Activated CD4-positive, alpha-beta T cell treated with anti-CD3 and anti-CD28 coated beads, Interleukin-2, amount 10 ng/mL, durations not matched to agents 7 days and 5 days (primary cell): ENCODE measurements at regions not wholly inside any gene's neighbourhood (a gene's known extent, or its start where the extent isn't known, plus 50 kb on each side); places are given as distances from the start of the nearest gene placed in this dataset.

Experiments
- CTCF ChIA-PET: fragments of 350-600 bp; sonication (Branson Sonifier 250); formaldehyde crosslinking; loops from one replicate; lab custom pipeline; 2021; ENCODE audit warnings: antibody characterized with exemption; lab: Charles Lee
- POLR2A ChIA-PET: fragments of 350-600 bp; sonication (Branson Sonifier 250); formaldehyde crosslinking; loops from one replicate; lab custom pipeline; 2021; ENCODE audit warnings: antibody characterized with exemption; lab: Charles Lee
- DNase-seq: peaks from one replicate; pipeline ENCODE4 v3.0.0-alpha.2; 2020
- H3K27ac Mint-ChIP-seq: one replicate; pipeline ENCODE4 v1.8.0; 2021; ENCODE audit warnings: mild to moderate bottlenecking, moderate library complexity, mixed read lengths
- H3K27me3 Mint-ChIP-seq: one replicate; pipeline ENCODE4 v1.8.0; 2021; ENCODE audit warnings: mixed read lengths
- H3K36me3 Mint-ChIP-seq: one replicate; pipeline ENCODE4 v1.8.0; 2021; ENCODE audit warnings: low read depth, mixed read lengths
- H3K4me1 Mint-ChIP-seq: one replicate; pipeline ENCODE4 v1.8.0; 2021; ENCODE audit warnings: mixed read lengths
- H3K4me3 Mint-ChIP-seq: one replicate; pipeline ENCODE4 v1.8.0; 2021; ENCODE audit warnings: mild to moderate bottlenecking, moderate library complexity, mixed read lengths
- H3K9me3 Mint-ChIP-seq: one replicate; pipeline ENCODE4 v1.8.0; 2021; ENCODE audit warnings: mixed read lengths

GRCh38 chr2:134110532-134110931 lies 143.3 kb upstream of the MGAT5 start:
- Mint-ChIP-seq H3K9me3 (no peaks in the 10 kb centered on the region), H3K4me1 (no peaks in the 10 kb centered on the region), H3K27ac (no peak overlapping the region), H3K4me3 (no peak overlapping the region), H3K36me3 (no peaks in the 10 kb centered on the region), H3K27me3 (peaks cover 10% of the 10 kb centered on the region)
- ChIA-PET CTCF (interaction anchor here (0.7 to 2.1 kb wide), 2 partner anchors 8 to 49 kb away, joined by 4 to 10 read pairs; no protein-coding TSS in a partner anchor), POLR2A (no interaction called here)
- no peak for DNase-seq

- peaks cover 30% of the 10 kb centered on the region for H3K4me1 Mint-ChIP-seq
- no peak for DNase-seq
- no peak overlapping the region for H3K27ac Mint-ChIP-seq
- peaks cover 4% of the 10 kb centered on the region for H3K36me3 Mint-ChIP-seq
- POLR2A ChIA-PET = no interaction called here
- no peaks in the 10 kb centered on the region for H3K9me3 Mint-ChIP-seq
- peaks cover 10% of the 10 kb centered on the region for H3K27me3 Mint-ChIP-seq
- H3K4me3 Mint-ChIP-seq = no peak overlapping the region
- CTCF ChIA-PET = interaction anchor here (1.0 to 5.4 kb wide), 6 partner anchors 89 to 343 kb away, joined by 3 to 53 read pairs (median 6); no protein-coding TSS in a partner anchor
Observed at GRCh38 chr2:134117676-134118075, 136.2 kb upstream of the MGAT5 start.

- Mint-ChIP-seq H3K27me3 (peaks cover 6% of the 10 kb centered on the region), H3K27ac (peak overlapping the region; percentile 22), H3K36me3 (peaks cover 5% of the 10 kb centered on the region), H3K4me3 (peak overlapping the region; percentile 96), H3K9me3 (no peaks in the 10 kb centered on the region), H3K4me1 (peaks cover 38% of the 10 kb centered on the region)
- ChIA-PET POLR2A (no interaction called here), CTCF (interaction anchor here (0.7 to 5.4 kb wide), 23 partner anchors 9 to 342 kb away, joined by 3 to 53 read pairs (median 4); no protein-coding TSS in a partner anchor)
- peak; percentile 91 for DNase-seq
Observed at GRCh38 chr2:134118279-134119116, 135.4 kb upstream of the MGAT5 start.

- CTCF ChIA-PET = interaction anchor here (0.9 to 5.4 kb wide), 19 partner anchors 9 to 332 kb away, joined by 3 to 53 read pairs (median 4); no protein-coding TSS in a partner anchor
- H3K4me1 Mint-ChIP-seq = peaks cover 44% of the 10 kb centered on the region
- POLR2A ChIA-PET = no interaction called here
- H3K27ac Mint-ChIP-seq = peak overlapping the region; percentile 98
- H3K27me3 Mint-ChIP-seq = peaks cover 6% of the 10 kb centered on the region
- peaks cover 5% of the 10 kb centered on the region for H3K36me3 Mint-ChIP-seq
- no peaks in the 10 kb centered on the region for H3K9me3 Mint-ChIP-seq
- H3K4me3 Mint-ChIP-seq = peak overlapping the region; percentile 96
- no peak for DNase-seq
Observed at GRCh38 chr2:134119117-134119712, 134.7 kb upstream of the MGAT5 start.

GRCh38 chr2:134119713-134120405 lies 134.0 kb upstream of the MGAT5 start:
- peaks cover 44% of the 10 kb centered on the region for H3K4me1 Mint-ChIP-seq
- peaks cover 3% of the 10 kb centered on the region for H3K27me3 Mint-ChIP-seq
- H3K27ac Mint-ChIP-seq = peak overlapping the region; percentile 98
- peak; percentile 84 for DNase-seq
- peaks cover 5% of the 10 kb centered on the region for H3K36me3 Mint-ChIP-seq
- POLR2A ChIA-PET = interaction anchor here (0.6 kb wide), 1 partner anchor 120 kb away, joined by 4 read pairs; no protein-coding TSS in a partner anchor
- no peaks in the 10 kb centered on the region for H3K9me3 Mint-ChIP-seq
- peak overlapping the region; percentile 96 for H3K4me3 Mint-ChIP-seq
- CTCF ChIA-PET = interaction anchor here (1.1 to 5.4 kb wide), 7 partner anchors 9 to 331 kb away, joined by 3 to 53 read pairs (median 5); no protein-coding TSS in a partner anchor

- Mint-ChIP-seq H3K4me3 (peak overlapping the region; percentile 96), H3K27ac (no peak overlapping the region), H3K36me3 (peaks cover 5% of the 10 kb centered on the region), H3K27me3 (peaks cover 1% of the 10 kb centered on the region), H3K4me1 (peaks cover 47% of the 10 kb centered on the region), H3K9me3 (no peaks in the 10 kb centered on the region)
- ChIA-PET POLR2A (no interaction called here), CTCF (interaction anchor here (1.1 to 5.4 kb wide), 6 partner anchors 8 to 331 kb away, joined by 3 to 53 read pairs (median 5); no protein-coding TSS in a partner anchor)
- DNase-seq = no peak
Observed at GRCh38 chr2:134120406-134120732, 133.5 kb upstream of the MGAT5 start.

- Mint-ChIP-seq H3K4me3 (peak overlapping the region; percentile 96), H3K36me3 (peaks cover 8% of the 10 kb centered on the region), H3K4me1 (peaks cover 50% of the 10 kb centered on the region), H3K9me3 (no peaks in the 10 kb centered on the region), H3K27me3 (peaks cover 1% of the 10 kb centered on the region), H3K27ac (peak overlapping the region; percentile 73)
- POLR2A ChIA-PET = no interaction called here
- CTCF ChIA-PET = interaction anchor here (1.9 to 5.4 kb wide), 4 partner anchors 8 to 330 kb away, joined by 5 to 53 read pairs (median 6); no protein-coding TSS in a partner anchor
- peak; percentile 63 for DNase-seq
Observed at GRCh38 chr2:134120733-134121630, 132.9 kb upstream of the MGAT5 start.

- no peaks in the 10 kb centered on the region for H3K9me3 Mint-ChIP-seq
- H3K27ac Mint-ChIP-seq = no peak overlapping the region
- peaks cover 10% of the 10 kb centered on the region for H3K36me3 Mint-ChIP-seq
- DNase-seq = peak; percentile 8
- peak overlapping the region; percentile 48 for H3K4me3 Mint-ChIP-seq
- no peaks in the 10 kb centered on the region for H3K27me3 Mint-ChIP-seq
- ChIA-PET CTCF (no interaction called here), POLR2A (no interaction called here)
- peaks cover 67% of the 10 kb centered on the region for H3K4me1 Mint-ChIP-seq
Observed at GRCh38 chr2:134122610-134123009, 131.3 kb upstream of the MGAT5 start.

GRCh38 chr2:134123332-134123731 lies 130.5 kb upstream of the MGAT5 start:
- Mint-ChIP-seq H3K4me1 (peaks cover 69% of the 10 kb centered on the region), H3K27me3 (no peaks in the 10 kb centered on the region), H3K9me3 (no peaks in the 10 kb centered on the region), H3K27ac (no peak overlapping the region), H3K4me3 (no peak overlapping the region), H3K36me3 (peaks cover 14% of the 10 kb centered on the region)
- ChIA-PET POLR2A (no interaction called here), CTCF (no interaction called here)
- DNase-seq = no peak

- Mint-ChIP-seq H3K9me3 (no peaks in the 10 kb centered on the region), H3K27ac (no peak overlapping the region), H3K4me1 (peaks cover 64% of the 10 kb centered on the region), H3K27me3 (no peaks in the 10 kb centered on the region), H3K4me3 (no peak overlapping the region), H3K36me3 (peaks cover 14% of the 10 kb centered on the region)
- DNase-seq = no peak
- CTCF ChIA-PET = no interaction called here
- POLR2A ChIA-PET = no interaction called here
Observed at GRCh38 chr2:134124047-134124753, 129.7 kb upstream of the MGAT5 start.

- DNase-seq = peak; percentile 58
- ChIA-PET CTCF (interaction anchor here (0.7 to 1.6 kb wide), 5 partner anchors 9 to 284 kb away, joined by 3 to 7 read pairs (median 3); no protein-coding TSS in a partner anchor), POLR2A (no interaction called here)
- Mint-ChIP-seq H3K27ac (no peak overlapping the region), H3K4me1 (peaks cover 57% of the 10 kb centered on the region), H3K9me3 (peaks cover 7% of the 10 kb centered on the region), H3K4me3 (no peak overlapping the region), H3K36me3 (peaks cover 30% of the 10 kb centered on the region), H3K27me3 (no peaks in the 10 kb centered on the region)
Observed at GRCh38 chr2:134127496-134127895, 126.4 kb upstream of the MGAT5 start.
